HG03060 (cell line): ENCODE measurements at regions not wholly inside any gene's neighbourhood (a gene's known extent, or its start where the extent isn't known, plus 50 kb on each side); places are given as distances from the start of the nearest gene placed in this dataset.
"Not testable (repeated sequence)": the region's sequence is repeated elsewhere in the genome, so short reads cannot be mapped to it uniquely, and the experiment has no call there.

Experiments used
- ATAC-seq: cut with Tn5 transposase; IDR thresholded peaks from one replicate; pipeline ENCODE4 v1.9.1; 2021; ENCODE audit warnings: low read depth, moderate number of reproducible peaks; ENCODE audit not compliant: unreplicated experiment

GRCh38 chr11:29634244-29634643, 382.6 kb downstream of the KCNA4 start:
- ATAC-seq: no peak

- ATAC-seq: no peak
Observed at GRCh38 chr11:29629286-29629685, 387.5 kb downstream of the KCNA4 start.

GRCh38 chr11:29628609-29629008, 388.2 kb downstream of the KCNA4 start:
- no peak for ATAC-seq

- no peak for ATAC-seq
Observed at GRCh38 chr11:29627541-29627940, 389.3 kb downstream of the KCNA4 start.

GRCh38 chr11:29623144-29623722, 393.6 kb downstream of the KCNA4 start:
- ATAC-seq: no peak

- no peak for ATAC-seq
Observed at GRCh38 chr11:29616611-29617010, 400.2 kb downstream of the KCNA4 start.

- no peak for ATAC-seq
Observed at GRCh38 chr11:29612423-29612822, 404.4 kb downstream of the KCNA4 start.

GRCh38 chr11:29606330-29607031, 410.3 kb downstream of the KCNA4 start:
- no peak for ATAC-seq

GRCh38 chr11:29600151-29600575, 416.7 kb downstream of the KCNA4 start:
- ATAC-seq: not testable (repeated sequence)

- no peak for ATAC-seq
Observed at GRCh38 chr11:29584342-29584741, 432.5 kb downstream of the KCNA4 start.

- no peak for ATAC-seq
Observed at GRCh38 chr11:29578806-29579205, 438.0 kb downstream of the KCNA4 start.

- no peak for ATAC-seq
Observed at GRCh38 chr11:29564486-29564885, 452.3 kb downstream of the KCNA4 start.

GRCh38 chr11:29562183-29562582, 454.6 kb downstream of the KCNA4 start:
- no peak for ATAC-seq

GRCh38 chr11:29553990-29554389, 462.8 kb downstream of the KCNA4 start:
- ATAC-seq: no peak

- ATAC-seq: no peak
Observed at GRCh38 chr11:29538339-29539036, 478.3 kb downstream of the KCNA4 start.

GRCh38 chr11:29534836-29535235, 482.0 kb downstream of the KCNA4 start:
- ATAC-seq: no peak

GRCh38 chr11:29530961-29531360, 485.9 kb downstream of the KCNA4 start:
- no peak for ATAC-seq

GRCh38 chr11:29527391-29527936, 489.4 kb downstream of the KCNA4 start:
- ATAC-seq: peak; percentile 97

GRCh38 chr11:29518389-29519174, 498.2 kb downstream of the KCNA4 start:
- peak; percentile 94 for ATAC-seq

GRCh38 chr11:29511394-29511793, 505.4 kb downstream of the KCNA4 start:
- no peak for ATAC-seq

GRCh38 chr11:29507376-29507775, 509.5 kb downstream of the KCNA4 start:
- ATAC-seq: no peak
